Neural progenitor cell (in vitro differentiated cells): ENCODE measurements at regions not wholly inside any gene's neighbourhood (a gene's known extent, or its start where the extent isn't known, plus 50 kb on each side); places are given as distances from the start of the nearest gene placed in this dataset.
"Not testable (repeated sequence)": the region's sequence is repeated elsewhere in the genome, so short reads cannot be mapped to it uniquely, and the experiment has no call there.

Experiments
- DNase-seq: peaks from one replicate; pipeline ENCODE4 v3.0.0-alpha.2; 2016; ENCODE audit warnings: low spot score
- H2AFZ ChIP-seq: fragments of 200-600 bp; sonication (generic); replicated peaks from 2 replicates; pipeline ENCODE4 v1.6.1; 2016; ENCODE audit warnings: antibody characterized with exemption
- H3F3A ChIP-seq: fragments of 200-600 bp; sonication (generic); 2 replicates; pipeline ENCODE4 v1.6.1; 2016; ENCODE audit warnings: antibody characterized with exemption, low read depth
- H3K27ac ChIP-seq: fragments of 200-600 bp; sonication (generic); 2 replicates; pipeline ENCODE4 v1.5.1; 2016; ENCODE audit warnings: mild to moderate bottlenecking
- H3K27me3 ChIP-seq: fragments of 200-600 bp; sonication (generic); 2 replicates; pipeline ENCODE4 v1.6.1; 2016; ENCODE audit warnings: mild to moderate bottlenecking, moderate library complexity
- H3K36me3 ChIP-seq: fragments of 200-600 bp; sonication (generic); 2 replicates; pipeline ENCODE4 v1.5.1; 2016
- H3K4me1 ChIP-seq: fragments of 200-600 bp; sonication (generic); 2 replicates; pipeline ENCODE4 v1.6.1; 2016; ENCODE audit warnings: mixed run types
- H3K4me2 ChIP-seq: fragments of 200-600 bp; sonication (generic); 2 replicates; pipeline ENCODE4 v1.6.1; 2016
- H3K4me3 ChIP-seq: fragments of 200-600 bp; sonication (generic); 2 replicates; pipeline ENCODE4 v1.5.1; 2016
- H3K79me2 ChIP-seq: fragments of 200-600 bp; sonication (generic); 2 replicates; pipeline ENCODE4 v1.6.1; 2016; ENCODE audit warnings: low read depth
- H3K9ac ChIP-seq: fragments of 200-600 bp; sonication (generic); 2 replicates; pipeline ENCODE4 v1.6.1; 2016
- H3K9me3 ChIP-seq: fragments of 200-600 bp; sonication (generic); 2 replicates; pipeline ENCODE4 v1.5.1; 2016; ENCODE audit warnings: low read depth
- H4K20me1 ChIP-seq: fragments of 200-600 bp; sonication (generic); 2 replicates; pipeline ENCODE4 v1.6.1; 2016; ENCODE audit warnings: low read depth
- H3K27ac Mint-ChIP-seq: 3 replicates; pipeline ENCODE4 v1.8.0; 2021; ENCODE audit warnings: mixed read lengths
- H3K27me3 Mint-ChIP-seq: 2 replicates; pipeline ENCODE4 v1.8.0; 2022; ENCODE audit warnings: low read depth, mild to moderate bottlenecking, inconsistent platforms, moderate library complexity, mixed read lengths; ENCODE audit not compliant: insufficient read depth
- H3K36me3 Mint-ChIP-seq: 3 replicates; pipeline ENCODE4 v1.8.0; 2021; ENCODE audit warnings: mixed read lengths
- H3K4me1 Mint-ChIP-seq: 3 replicates; pipeline ENCODE4 v1.8.0; 2021; ENCODE audit warnings: mixed read lengths
- H3K4me3 Mint-ChIP-seq: 3 replicates; pipeline ENCODE4 v1.8.0; 2021; ENCODE audit warnings: mild to moderate bottlenecking, moderate library complexity, mixed read lengths
- H3K9me3 Mint-ChIP-seq: 3 replicates; pipeline ENCODE4 v1.8.0; 2020; ENCODE audit warnings: mixed read lengths
- CTCF ChIP-seq: fragments of 200-600 bp; sonication (generic); IDR thresholded peaks from 2 replicates; pipeline ENCODE4 v1.5.1; 2017; ENCODE audit warnings: antibody characterized with exemption, mild to moderate bottlenecking
- EZH2 ChIP-seq: fragments of 200-600 bp; sonication (generic); IDR thresholded peaks from 2 replicates; pipeline ENCODE4 v1.6.1; 2017; ENCODE audit warnings: antibody characterized with exemption, mild to moderate bottlenecking, moderate library complexity
- EZH2phosphoT487 ChIP-seq: fragments of 200-600 bp; sonication (generic); IDR thresholded peaks from 2 replicates; pipeline ENCODE4 v1.6.1; 2017; ENCODE audit warnings: antibody characterized with exemption

GRCh38 chr13:65112531-65112941 is 2117.6 kb downstream of the PCDH9 start:
- H4K20me1 ChIP-seq = no peaks in the 10 kb centered on the region
- no peak overlapping the region for H3K4me2 ChIP-seq
- no peak overlapping the region for H3K9ac ChIP-seq
- Mint-ChIP-seq H3K27me3 (no peaks in the 10 kb centered on the region), H3K4me1 (no peaks in the 10 kb centered on the region), H3K27ac (no peak overlapping the region), H3K4me3 (no peak overlapping the region), H3K9me3 (peaks cover 9% of the 10 kb centered on the region), H3K36me3 (no peaks in the 10 kb centered on the region)
- H3K9me3 ChIP-seq = no peaks in the 10 kb centered on the region
- no peaks in the 10 kb centered on the region for H3K79me2 ChIP-seq
- H2AFZ ChIP-seq = no peak overlapping the region
- H3K4me3 ChIP-seq = no peak overlapping the region
- no peak for DNase-seq
- no peak for TF ChIP-seq CTCF
- no peak for TF ChIP-seq EZH2
- TF ChIP-seq EZH2phosphoT487 = no peak
- H3F3A ChIP-seq = no peaks in the 10 kb centered on the region
- no peaks in the 10 kb centered on the region for H3K27me3 ChIP-seq
- H3K4me1 ChIP-seq = no peaks in the 10 kb centered on the region
- no peak overlapping the region for H3K27ac ChIP-seq
- no peaks in the 10 kb centered on the region for H3K36me3 ChIP-seq

GRCh38 chr13:65112123-65112522 is 2118.0 kb downstream of the PCDH9 start:
- Histone ChIP-seq H3K4me3 (no peak overlapping the region), H3K36me3 (no peaks in the 10 kb centered on the region), H3F3A (no peaks in the 10 kb centered on the region), H4K20me1 (no peaks in the 10 kb centered on the region), H3K79me2 (no peaks in the 10 kb centered on the region), H3K9me3 (no peaks in the 10 kb centered on the region), H3K27me3 (no peaks in the 10 kb centered on the region), H2AFZ (no peak overlapping the region), H3K4me2 (no peak overlapping the region), H3K4me1 (no peaks in the 10 kb centered on the region), H3K27ac (no peak overlapping the region), H3K9ac (no peak overlapping the region)
- Mint-ChIP-seq H3K9me3 (peaks cover 11% of the 10 kb centered on the region), H3K4me3 (no peak overlapping the region), H3K36me3 (no peaks in the 10 kb centered on the region), H3K27ac (no peak overlapping the region), H3K27me3 (no peaks in the 10 kb centered on the region), H3K4me1 (no peaks in the 10 kb centered on the region)
- no peak for DNase-seq
- TF ChIP-seq EZH2 (no peak), CTCF (no peak), EZH2phosphoT487 (no peak)

- Mint-ChIP-seq H3K36me3 (no peaks in the 10 kb centered on the region), H3K4me1 (no peaks in the 10 kb centered on the region), H3K27ac (no peak overlapping the region), H3K27me3 (no peaks in the 10 kb centered on the region), H3K4me3 (no peak overlapping the region), H3K9me3 (peaks cover 14% of the 10 kb centered on the region)
- H3K27me3 ChIP-seq = no peaks in the 10 kb centered on the region
- no peak overlapping the region for H2AFZ ChIP-seq
- no peaks in the 10 kb centered on the region for H3K79me2 ChIP-seq
- no peaks in the 10 kb centered on the region for H4K20me1 ChIP-seq
- H3K4me1 ChIP-seq = no peaks in the 10 kb centered on the region
- DNase-seq = no peak
- no peak for TF ChIP-seq CTCF
- no peak for TF ChIP-seq EZH2phosphoT487
- TF ChIP-seq EZH2 = no peak
- H3K27ac ChIP-seq = no peak overlapping the region
- no peaks in the 10 kb centered on the region for H3K9me3 ChIP-seq
- H3K36me3 ChIP-seq = no peaks in the 10 kb centered on the region
- no peaks in the 10 kb centered on the region for H3F3A ChIP-seq
- H3K9ac ChIP-seq = no peak overlapping the region
- no peak overlapping the region for H3K4me3 ChIP-seq
- no peak overlapping the region for H3K4me2 ChIP-seq
Observed at GRCh38 chr13:65111223-65111622, 2118.9 kb downstream of the PCDH9 start.

- H3K27me3 Mint-ChIP-seq, H3K4me3 Mint-ChIP-seq, H3K4me1 Mint-ChIP-seq, H3K27ac ChIP-seq, H3K9me3 ChIP-seq, H3K4me1 ChIP-seq, H3K4me2 ChIP-seq, H3K36me3 Mint-ChIP-seq, H3K79me2 ChIP-seq, H3K9ac ChIP-seq, H3F3A ChIP-seq, H3K27me3 ChIP-seq, H2AFZ ChIP-seq, H3K27ac Mint-ChIP-seq, DNase-seq, H4K20me1 ChIP-seq, H3K4me3 ChIP-seq, H3K36me3 ChIP-seq: not testable (repeated sequence)
- peaks cover 20% of the 10 kb centered on the region for H3K9me3 Mint-ChIP-seq
Observed at GRCh38 chr13:65104436-65104835, 2125.7 kb downstream of the PCDH9 start.
